MM.1S (cell line): ENCODE measurements at regions not wholly inside any gene's neighbourhood (a gene's known extent, or its start where the extent isn't known, plus 50 kb on each side); places are given as distances from the start of the nearest gene placed in this dataset.

Experiments used
- DNase-seq: peaks from one replicate; pipeline ENCODE4 v3.0.0-alpha.2; 2015
- H2AFZ ChIP-seq: fragments of 300-600 bp; sonication (generic); 2 replicates; pipeline ENCODE4 v1.6.0; 2016; ENCODE audit warnings: antibody characterized with exemption, low read length
- H3F3A ChIP-seq: fragments of 300-600 bp; sonication (generic); 2 replicates; pipeline ENCODE4 v1.6.1; 2016; ENCODE audit warnings: mild to moderate bottlenecking, antibody characterized with exemption, low read length, moderate library complexity, mixed read lengths; ENCODE audit not compliant: insufficient read depth
- H3K27ac ChIP-seq: fragments of 300-600 bp; sonication (generic); 2 replicates; pipeline ENCODE4 v1.5.1; 2016; ENCODE audit warnings: mild to moderate bottlenecking, low read length
- H3K27me3 ChIP-seq: fragments of 300-600 bp; sonication (generic); replicated peaks from 2 replicates; pipeline ENCODE4 v1.6.0; 2016; ENCODE audit warnings: low read length; ENCODE audit not compliant: insufficient read depth
- H3K36me3 ChIP-seq: fragments of 300-600 bp; sonication (generic); replicated peaks from 2 replicates; pipeline ENCODE4 v1.6.1; 2016; ENCODE audit warnings: mild to moderate bottlenecking, low read length, mixed read lengths; ENCODE audit not compliant: insufficient read depth
- H3K4me1 ChIP-seq: fragments of 300-600 bp; sonication (generic); 2 replicates; pipeline ENCODE4 v1.6.1; 2016; ENCODE audit warnings: low read length, mixed read lengths
- H3K4me2 ChIP-seq: fragments of 300-600 bp; sonication (generic); 2 replicates; pipeline ENCODE4 v1.6.0; 2016; ENCODE audit warnings: low read depth, low read length
- H3K4me3 ChIP-seq: fragments of 300-600 bp; sonication (generic); 2 replicates; pipeline ENCODE4 v1.5.1; 2016; ENCODE audit warnings: low read length, mixed read lengths
- H3K79me2 ChIP-seq: fragments of 300-600 bp; sonication (generic); 2 replicates; pipeline ENCODE4 v1.6.1; 2016; ENCODE audit warnings: mixed run types, low read length, mixed read lengths
- H3K9ac ChIP-seq: fragments of 300-600 bp; sonication (generic); 2 replicates; pipeline ENCODE4 v1.6.1; 2016; ENCODE audit warnings: low read length, mixed read lengths
- H3K9me2 ChIP-seq: fragments of 300-600 bp; sonication (generic); replicated peaks from 2 replicates; pipeline ENCODE4 v1.6.1; 2016; ENCODE audit warnings: mild to moderate bottlenecking, low read length, mixed read lengths; ENCODE audit not compliant: insufficient read depth
- H3K9me3 ChIP-seq: fragments of 300-600 bp; sonication (generic); replicated peaks from 2 replicates; pipeline ENCODE4 v1.6.1; 2016; ENCODE audit warnings: mild to moderate bottlenecking, low read length, mixed read lengths; ENCODE audit not compliant: insufficient read depth
- H4K20me1 ChIP-seq: fragments of 300-600 bp; sonication (generic); 2 replicates; pipeline ENCODE4 v1.6.1; 2016; ENCODE audit warnings: mild to moderate bottlenecking, low read length, moderate library complexity, mixed read lengths; ENCODE audit not compliant: insufficient read depth
- EZH2 ChIP-seq: fragments of 300-600 bp; sonication (generic); optimal IDR thresholded peaks from 2 replicates; pipeline ENCODE3; 2017; ENCODE audit warnings: low read depth, mild to moderate bottlenecking, antibody characterized with exemption, low read length, mixed read lengths
- EZH2phosphoT487 ChIP-seq: fragments of 300-600 bp; sonication (generic); IDR thresholded peaks from 2 replicates; pipeline ENCODE4 v1.6.1; 2018; ENCODE audit warnings: antibody characterized with exemption, low read length
- TF ChIP-seq, protein P1 (sequence below): fragments of 300-600 bp; sonication (generic); IDR thresholded peaks from 2 replicates; pipeline ENCODE4 v1.5.1; 2016; ENCODE audit warnings: antibody characterized with exemption, low read length, mixed read lengths

DNA sequence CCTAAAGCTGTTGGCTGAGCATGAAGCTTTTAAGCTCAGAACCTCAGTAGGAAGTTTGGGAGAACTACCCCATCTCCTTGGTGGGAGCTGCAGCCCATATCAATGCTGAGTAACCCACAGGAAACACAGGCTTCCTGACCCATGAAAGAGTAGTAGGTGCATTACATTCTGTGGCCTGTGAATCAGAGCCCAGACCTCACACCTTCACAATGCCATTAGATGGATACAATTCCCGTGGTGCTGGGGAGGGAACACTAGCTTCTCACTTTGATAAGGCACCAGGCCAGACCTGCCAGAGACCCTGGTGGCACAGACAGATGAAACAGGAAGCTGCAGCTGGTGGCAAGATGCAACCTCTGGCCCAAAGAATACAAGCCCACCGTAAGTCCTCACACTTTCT lies 308.8 kb downstream of the NPHP4 start:
- H3K27ac ChIP-seq: no peak overlapping the region
- H3K4me2 ChIP-seq: no peak overlapping the region
- DNase-seq: no peak
- no peaks in the 10 kb centered on the region for H3K36me3 ChIP-seq
- no peak overlapping the region for H3K4me3 ChIP-seq
- H3K9me3 ChIP-seq: no peaks in the 10 kb centered on the region
- no peaks in the 10 kb centered on the region for H3K9me2 ChIP-seq
- peaks cover 81% of the 10 kb centered on the region for H3K27me3 ChIP-seq
- H2AFZ ChIP-seq: no peak overlapping the region
- no peak overlapping the region for H3K9ac ChIP-seq
- no peaks in the 10 kb centered on the region for H4K20me1 ChIP-seq
- no peaks in the 10 kb centered on the region for H3F3A ChIP-seq
- TF ChIP-seq, protein P1, sequence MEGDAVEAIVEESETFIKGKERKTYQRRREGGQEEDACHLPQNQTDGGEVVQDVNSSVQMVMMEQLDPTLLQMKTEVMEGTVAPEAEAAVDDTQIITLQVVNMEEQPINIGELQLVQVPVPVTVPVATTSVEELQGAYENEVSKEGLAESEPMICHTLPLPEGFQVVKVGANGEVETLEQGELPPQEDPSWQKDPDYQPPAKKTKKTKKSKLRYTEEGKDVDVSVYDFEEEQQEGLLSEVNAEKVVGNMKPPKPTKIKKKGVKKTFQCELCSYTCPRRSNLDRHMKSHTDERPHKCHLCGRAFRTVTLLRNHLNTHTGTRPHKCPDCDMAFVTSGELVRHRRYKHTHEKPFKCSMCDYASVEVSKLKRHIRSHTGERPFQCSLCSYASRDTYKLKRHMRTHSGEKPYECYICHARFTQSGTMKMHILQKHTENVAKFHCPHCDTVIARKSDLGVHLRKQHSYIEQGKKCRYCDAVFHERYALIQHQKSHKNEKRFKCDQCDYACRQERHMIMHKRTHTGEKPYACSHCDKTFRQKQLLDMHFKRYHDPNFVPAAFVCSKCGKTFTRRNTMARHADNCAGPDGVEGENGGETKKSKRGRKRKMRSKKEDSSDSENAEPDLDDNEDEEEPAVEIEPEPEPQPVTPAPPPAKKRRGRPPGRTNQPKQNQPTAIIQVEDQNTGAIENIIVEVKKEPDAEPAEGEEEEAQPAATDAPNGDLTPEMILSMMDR: no peak
- TF ChIP-seq EZH2phosphoT487: no peak
- TF ChIP-seq EZH2: no peak
- H3K79me2 ChIP-seq: no peaks in the 10 kb centered on the region
- no peaks in the 10 kb centered on the region for H3K4me1 ChIP-seq

DNA sequence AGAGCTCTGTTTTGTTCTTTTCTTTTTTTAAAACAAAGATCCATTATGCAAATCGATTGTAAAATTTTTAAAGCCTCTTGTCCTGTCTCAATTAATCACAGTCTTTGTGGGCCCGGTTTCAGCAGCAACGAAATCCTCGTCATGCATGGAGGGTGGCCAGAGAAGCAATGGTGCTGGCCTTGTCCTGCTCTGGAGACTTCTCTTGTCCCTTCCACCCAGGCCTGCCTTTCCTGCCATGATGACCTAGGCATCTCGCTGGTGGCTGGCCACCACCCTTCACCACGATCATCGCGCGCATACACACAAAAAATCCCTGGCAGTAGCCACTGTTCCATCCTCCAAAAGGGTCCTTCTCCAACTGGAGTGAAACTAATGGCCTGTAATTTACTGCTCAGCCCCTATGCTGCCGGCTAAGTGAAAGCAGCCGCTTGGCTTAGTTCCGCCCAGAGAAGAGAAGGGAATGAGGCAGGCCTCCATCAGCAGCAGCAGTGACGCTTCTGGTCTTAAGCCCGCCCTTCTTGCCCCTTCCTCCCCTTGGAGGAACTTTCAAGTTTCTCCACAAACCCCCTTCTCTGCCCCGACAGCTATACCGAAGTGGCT lies 309.5 kb downstream of the NPHP4 start:
- Histone ChIP-seq H3K9me2 (no peaks in the 10 kb centered on the region), H3F3A (no peaks in the 10 kb centered on the region), H3K27me3 (peaks cover 76% of the 10 kb centered on the region), H3K79me2 (no peaks in the 10 kb centered on the region), H3K4me2 (no peak overlapping the region), H3K36me3 (no peaks in the 10 kb centered on the region), H3K4me1 (no peaks in the 10 kb centered on the region), H3K9ac (no peak overlapping the region), H2AFZ (no peak overlapping the region), H3K4me3 (no peak overlapping the region), H4K20me1 (no peaks in the 10 kb centered on the region), H3K27ac (no peak overlapping the region), H3K9me3 (no peaks in the 10 kb centered on the region)
- DNase-seq: no peak
- TF ChIP-seq EZH2phosphoT487 (no peak), EZH2 (no peak)
- TF ChIP-seq, protein P1: no peak

DNA sequence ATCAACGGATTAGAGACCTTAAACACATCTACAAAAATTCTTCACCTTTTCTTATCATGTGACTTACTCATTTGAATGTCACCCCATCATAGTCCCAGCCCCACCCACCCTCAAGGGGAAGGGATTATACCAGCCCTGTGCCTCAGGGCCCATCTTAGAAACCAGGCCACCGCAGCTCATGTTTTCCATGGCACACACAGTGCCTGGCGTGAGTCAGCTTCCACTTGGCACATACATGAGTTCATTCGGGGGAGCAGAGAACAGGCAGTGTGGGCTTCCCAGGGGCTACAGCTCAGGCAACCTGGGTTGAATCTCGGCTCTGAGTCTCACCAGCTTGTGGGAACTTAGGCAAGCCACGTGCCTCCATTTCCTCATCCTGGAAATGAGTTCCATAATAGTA lies 310.6 kb downstream of the NPHP4 start:
- Histone ChIP-seq H3K27me3 (peaks cover 76% of the 10 kb centered on the region), H3F3A (no peaks in the 10 kb centered on the region), H3K4me3 (no peak overlapping the region), H3K9me2 (no peaks in the 10 kb centered on the region), H3K36me3 (no peaks in the 10 kb centered on the region), H3K27ac (no peak overlapping the region), H2AFZ (no peak overlapping the region), H3K79me2 (no peaks in the 10 kb centered on the region), H3K4me1 (no peaks in the 10 kb centered on the region), H3K9me3 (no peaks in the 10 kb centered on the region), H3K4me2 (no peak overlapping the region), H4K20me1 (no peaks in the 10 kb centered on the region), H3K9ac (no peak overlapping the region)
- TF ChIP-seq EZH2phosphoT487 (no peak), EZH2 (no peak)
- TF ChIP-seq, protein P1: no peak
- no peak for DNase-seq
